Activated T-cell treated with anti-CD3 and anti-CD28 coated beads for 1 hour (primary cell): ENCODE measurements at regions not wholly inside any gene's neighbourhood (a gene's known extent, or its start where the extent isn't known, plus 50 kb on each side); places are given as distances from the start of the nearest gene placed in this dataset.

Experiments used
- DNase-seq: peaks from one replicate; pipeline ENCODE4 v3.0.0-alpha.2; 2020; ENCODE audit warnings: low read depth

- no peak for DNase-seq
These were observed 575.8 kb downstream of the TOX3 start for GRCh38 chr16:51971184-51971583.

GRCh38 chr16:51968749-51969148 is 578.2 kb downstream of the TOX3 start:
- DNase-seq: no peak

- no peak for DNase-seq
These were observed 579.3 kb downstream of the TOX3 start for GRCh38 chr16:51967646-51968045.

- no peak for DNase-seq
These were observed 586.0 kb downstream of the TOX3 start for GRCh38 chr16:51960931-51961330.

- no peak for DNase-seq
These were observed 593.5 kb downstream of the TOX3 start for GRCh38 chr16:51953286-51953985.

GRCh38 chr16:51952500-51952899 is 594.4 kb downstream of the TOX3 start:
- DNase-seq: no peak

- DNase-seq: no peak
These were observed 595.2 kb downstream of the TOX3 start for GRCh38 chr16:51951668-51952298.

GRCh38 chr16:51950118-51950780 is 596.7 kb downstream of the TOX3 start:
- DNase-seq: no peak

GRCh38 chr16:51949282-51949681 is 597.7 kb downstream of the TOX3 start:
- DNase-seq: no peak

- DNase-seq: no peak
These were observed 605.5 kb downstream of the TOX3 start for GRCh38 chr16:51941412-51941811.

GRCh38 chr16:51940183-51940582 is 606.8 kb downstream of the TOX3 start:
- DNase-seq: no peak

GRCh38 chr16:51939378-51939871 is 607.5 kb downstream of the TOX3 start:
- no peak for DNase-seq

GRCh38 chr16:51938861-51939260 is 608.1 kb downstream of the TOX3 start:
- DNase-seq: no peak

- no peak for DNase-seq
These were observed 609.2 kb downstream of the TOX3 start for GRCh38 chr16:51937771-51938170.

- DNase-seq: no peak
These were observed 610.1 kb downstream of the TOX3 start for GRCh38 chr16:51936846-51937245.

GRCh38 chr16:51932317-51932716 is 614.6 kb downstream of the TOX3 start:
- DNase-seq: no peak

- DNase-seq: no peak
These were observed 615.3 kb downstream of the TOX3 start for GRCh38 chr16:51931653-51932052.

- no peak for DNase-seq
These were observed 622.2 kb downstream of the TOX3 start for GRCh38 chr16:51924744-51925143.

- DNase-seq: no peak
These were observed 624.5 kb downstream of the TOX3 start for GRCh38 chr16:51922476-51922875.

GRCh38 chr16:51919736-51920135 is 627.2 kb downstream of the TOX3 start:
- no peak for DNase-seq

GRCh38 chr16:51916814-51917213 is 630.1 kb downstream of the TOX3 start:
- DNase-seq: no peak

- DNase-seq: no peak
These were observed 630.7 kb downstream of the TOX3 start for GRCh38 chr16:51916231-51916630.

- no peak for DNase-seq
These were observed 639.3 kb downstream of the TOX3 start for GRCh38 chr16:51907680-51908079.
